K562 (cell line): ENCODE measurements at regions not wholly inside any gene's neighbourhood (a gene's known extent, or its start where the extent isn't known, plus 50 kb on each side); places are given as distances from the start of the nearest gene placed in this dataset.

Source experiments
- BCLAF1 ChIP-seq, 2 experiments: fragments of 450-650 bp in 1 of 2; IDR thresholded peaks; 2 replicates each; pipeline ENCODE4 v1.6.1; 2011 to 2017; ENCODE audit warnings: low read depth in 2 of 2, antibody characterized with exemption in 1 of 2, borderline replicate concordance in 1 of 2, low read length in 1 of 2, mild to moderate bottlenecking in 1 of 2, mixed read lengths in 1 of 2; ENCODE audit not compliant: control insufficient read depth in 1 of 2
- BMI1 ChIP-seq: fragments of 150-350 bp; IDR thresholded peaks from 2 replicates; pipeline ENCODE4 v1.6.1; 2014; ENCODE audit warnings: low read length
- CEBPG ChIP-seq, 3 experiments: fragments of 200-800 bp in 1 of 3; sonication (Bioruptor generic) in 1 of 3; sonication (generic) in 1 of 3; formaldehyde crosslinking in 1 of 3; IDR thresholded peaks in 2 of 3; conservative IDR thresholded peaks in 1 of 3; 2 replicates each; pipeline versions ENCODE4 v1.6.1 to v1.8.0; 2016 to 2022; ENCODE audit warnings: missing compliant biosample characterization in 2 of 3, missing genetic modification characterization in 2 of 3, mild to moderate bottlenecking in 1 of 3, missing genetic modification reagents in 1 of 3
- HNRNPLL ChIP-seq: fragments of 200-400 bp; formaldehyde crosslinking; IDR thresholded peaks from 2 replicates; pipeline ENCODE4 v1.6.1; 2017; ENCODE audit warnings: low read length, low read depth, mild to moderate bottlenecking; ENCODE audit not compliant: poor library complexity, severe bottlenecking
- ID3 ChIP-seq, 2 experiments: fragments of 250-450 bp in 1 of 2; fragments of 450-650 bp in 1 of 2; sonication (Bioruptor Pico) in 1 of 2; IDR thresholded peaks; 2 replicates each; pipeline versions ENCODE4 v1.6.1 to v1.8.0; 2016 to 2021; ENCODE audit warnings: mild to moderate bottlenecking in 2 of 2, moderate library complexity in 2 of 2, missing compliant biosample characterization in 1 of 2, missing genetic modification characterization in 1 of 2
- RAD51 ChIP-seq: fragments of 450-650 bp; IDR thresholded peaks from 2 replicates; pipeline ENCODE4 v1.7.1; 2016; ENCODE audit warnings: low read depth, mild to moderate bottlenecking, borderline replicate concordance
- REST ChIP-seq, 2 experiments: fragments of 450-650 bp; formaldehyde crosslinking in 1 of 2; IDR thresholded peaks; 2 replicates each; pipeline versions ENCODE4 v1.4.0 to v1.6.1; 2014 to 2020; ENCODE audit warnings: mild to moderate bottlenecking in 2 of 2, borderline replicate concordance in 1 of 2, low read depth in 1 of 2
- ZNF24 ChIP-seq: fragments of 450-650 bp; IDR thresholded peaks from 2 replicates; pipeline ENCODE4 v1.6.1; 2016

- TF ChIP-seq RAD51 (no peak), ID3 (CRISPR knock-in tag; IDR thresholded peaks at IDR 0.05) (no peak), ID3 (tag; IDR thresholded peaks at IDR 0.05) (no peak), CEBPG (CRISPR knock-in tag; IDR thresholded peaks at IDR 0.05) (no peak), CEBPG (tag; conservative IDR thresholded peaks at IDR 0.05 in 1 of 2, IDR thresholded peaks at IDR 0.05 in 1 of 2) (peak; percentile 12 to 59; a peak in 2 of 4 replicates), REST (IDR thresholded peaks at IDR 0.05; ENCODE audit: borderline replicate concordance) (no peak), REST (CRISPR knock-in tag; IDR thresholded peaks at IDR 0.05; ENCODE audit: low read depth) (0 out of 2 replicates have a peak, but pooled peaks have one; percentile 51), HNRNPLL (no peak), ZNF24 (no peak), BCLAF1 (IDR thresholded peaks at IDR 0.05; ENCODE audit: borderline replicate concordance in 1 of 2, control insufficient read depth in 1 of 2, low read depth in 2 of 2, low read length in 1 of 2) (no peak), BMI1 (no peak)
- TF ChIP-seq, all 486 proteins: peak for 3
Measured at GRCh38 chr15:47407692-47408091, 309.6 kb upstream of the SEMA6D start (continued).
